Trophoblast cell (in vitro differentiated cells and primary cell): ENCODE measurements at regions not wholly inside any gene's neighbourhood (a gene's known extent, or its start where the extent isn't known, plus 50 kb on each side); places are given as distances from the start of the nearest gene placed in this dataset.

Experiments used
- DNase-seq, 2 donors: peaks; one replicate each; pipeline ENCODE4 v3.0.0-alpha.2; 2016
- H2AFZ ChIP-seq: 2 replicates; pipeline ENCODE4 v1.6.1; 2013; ENCODE audit warnings: low read length, moderate library complexity, mild to moderate bottlenecking; ENCODE audit not compliant: insufficient read depth, poor library complexity
- H2AK5ac ChIP-seq: 2 replicates; pipeline ENCODE4 v1.6.1; 2013; ENCODE audit warnings: mild to moderate bottlenecking, low read length
- H2BK120ac ChIP-seq: 2 replicates; pipeline ENCODE4 v1.6.1; 2013; ENCODE audit warnings: low read length, mild to moderate bottlenecking, moderate library complexity; ENCODE audit not compliant: insufficient read depth, poor library complexity
- H2BK12ac ChIP-seq: 2 replicates; pipeline ENCODE4 v1.6.1; 2013; ENCODE audit warnings: mild to moderate bottlenecking, low read length, moderate library complexity
- H2BK5ac ChIP-seq: 2 replicates; pipeline ENCODE4 v1.6.1; 2013; ENCODE audit warnings: low read length, low read depth, moderate library complexity, mild to moderate bottlenecking; ENCODE audit not compliant: poor library complexity
- H3K14ac ChIP-seq: 2 replicates; pipeline ENCODE4 v1.6.1; 2013; ENCODE audit warnings: mild to moderate bottlenecking, low read length
- H3K18ac ChIP-seq: 2 replicates; pipeline ENCODE4 v1.6.1; 2013; ENCODE audit warnings: mild to moderate bottlenecking, low read length
- H3K23ac ChIP-seq: 2 replicates; pipeline ENCODE4 v1.6.1; 2013; ENCODE audit warnings: low read length
- H3K27ac ChIP-seq: 2 replicates; pipeline ENCODE4 v1.5.1; 2013; ENCODE audit warnings: low read depth, mild to moderate bottlenecking, inconsistent platforms, low read length, moderate library complexity
- H3K27me3 ChIP-seq: 2 replicates; pipeline ENCODE4 v1.6.1; 2013; ENCODE audit warnings: inconsistent platforms, mild to moderate bottlenecking, low read length, moderate library complexity; ENCODE audit not compliant: insufficient read depth
- H3K36me3 ChIP-seq, 2 experiments: 1 replicate in 1 of 2; 2 replicates in 1 of 2; pipeline ENCODE4 v1.6.1; 2013; ENCODE audit warnings: low read length in 2 of 2, mild to moderate bottlenecking in 2 of 2, moderate library complexity in 1 of 2; ENCODE audit not compliant: insufficient read depth in 2 of 2, control insufficient read depth in 1 of 2
- H3K4ac ChIP-seq: 2 replicates; pipeline ENCODE4 v1.6.1; 2013; ENCODE audit warnings: low read depth, mild to moderate bottlenecking, low read length, moderate library complexity
- H3K4me1 ChIP-seq, 2 experiments: 1 replicate in 1 of 2; 2 replicates in 1 of 2; pipeline ENCODE4 v1.6.1; 2013; ENCODE audit warnings: low read length in 2 of 2, mild to moderate bottlenecking in 2 of 2, moderate library complexity in 1 of 2; ENCODE audit not compliant: insufficient read depth in 2 of 2, control insufficient read depth in 1 of 2
- H3K4me2 ChIP-seq: 2 replicates; pipeline ENCODE4 v1.6.1; 2013; ENCODE audit warnings: inconsistent platforms, mild to moderate bottlenecking, low read length, moderate library complexity
- H3K4me3 ChIP-seq: 2 replicates; pipeline ENCODE4 v1.5.1; 2013; ENCODE audit warnings: mild to moderate bottlenecking, low read depth, low read length, inconsistent platforms
- H3K79me1 ChIP-seq: one replicate; pipeline ENCODE4 v1.6.1; 2013; ENCODE audit warnings: low read length
- H3K79me2 ChIP-seq: 2 replicates; pipeline ENCODE4 v1.6.1; 2013; ENCODE audit warnings: low read length, mild to moderate bottlenecking; ENCODE audit not compliant: control insufficient read depth, insufficient read depth, poor library complexity
- H3K9ac ChIP-seq: 2 replicates; pipeline ENCODE4 v1.6.1; 2013; ENCODE audit warnings: mild to moderate bottlenecking, low read length
- H3K9me3 ChIP-seq: 2 replicates; pipeline ENCODE4 v1.6.1; 2013; ENCODE audit warnings: low read depth, mild to moderate bottlenecking, control low read depth, inconsistent platforms, low read length; ENCODE audit not compliant: insufficient read depth
- H4K12ac ChIP-seq: 2 replicates; pipeline ENCODE4 v1.6.1; 2013; ENCODE audit warnings: low read depth, mild to moderate bottlenecking, low read length, moderate library complexity
- H4K8ac ChIP-seq: 2 replicates; pipeline ENCODE4 v1.6.1; 2013; ENCODE audit warnings: low read depth, mild to moderate bottlenecking, low read length, moderate library complexity
- H4K91ac ChIP-seq: one replicate; pipeline ENCODE4 v1.6.1; 2013; ENCODE audit warnings: low read depth, mild to moderate bottlenecking, low read length, moderate library complexity
- WGBS: extraction: QIAGEN DNeasy Blood & Tissue Kit; methylation state at CpG from one replicate; pipeline ENCODE4 v1.1.7; 2013; ENCODE audit warnings: missing lambda C conversion rate; ENCODE audit not compliant: insufficient read length, insufficient coverage; ENCODE audit errors: extremely low coverage; 5-methylcytosine and 5-hydroxymethylcytosine counted together

- Histone ChIP-seq H2AK5ac (peak overlapping the region; percentile 89), H2AFZ (peak overlapping the region; percentile 21), H3K23ac (no peak overlapping the region), H3K27me3 (no peaks in the 10 kb centered on the region), H4K12ac (peak overlapping the region; percentile 1), H3K4me2 (no peak overlapping the region), H3K14ac (peak overlapping the region; percentile 79), H2BK12ac (peak overlapping the region; percentile 90), H4K8ac (peak overlapping the region; percentile 28), H3K27ac (peak overlapping the region; percentile 81), H3K4me3 (no peak overlapping the region), H3K4me1 (peaks cover 15 to 27% of the 10 kb centered on the region in 2 experiments), H3K18ac (peak overlapping the region; percentile 60), H3K36me3 (no peaks in the 10 kb centered on the region), H3K79me2 (peaks cover 9% of the 10 kb centered on the region), H3K79me1 (peaks cover 31% of the 10 kb centered on the region), H2BK120ac (peak overlapping the region; percentile 79), H3K9me3 (no peaks in the 10 kb centered on the region), H2BK5ac (peak overlapping the region; percentile 53), H3K4ac (peak overlapping the region; percentile 30), H3K9ac (no peak overlapping the region), H4K91ac (peak overlapping the region; percentile 92)
- no peak for DNase-seq
- WGBS, result no CpG with 5 or more reads among the region's 3 CpGs
Observed at GRCh38 chr10:78313636-78314035, 280.0 kb downstream of the RPS24 start.

DNA sequence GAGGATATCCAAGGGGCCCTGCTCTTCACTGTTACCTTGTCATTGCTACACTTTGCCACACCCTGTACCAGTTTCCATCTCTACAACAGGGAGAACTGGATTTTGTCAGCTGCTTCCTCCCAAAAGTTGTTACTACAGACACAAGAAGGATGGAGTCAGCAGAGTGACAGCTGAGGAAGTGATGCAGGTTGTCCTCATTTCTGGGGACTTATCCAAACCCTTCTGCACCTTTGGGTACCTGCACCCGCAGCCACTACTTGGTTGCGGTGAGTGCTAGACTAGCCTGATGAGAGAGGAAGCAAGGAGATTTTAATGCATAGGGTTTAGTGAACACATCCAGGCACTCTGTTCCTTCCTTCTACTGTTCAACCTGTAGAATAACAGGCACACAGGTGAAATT, 281.0 kb downstream of the RPS24 start:
- Histone ChIP-seq H3K36me3 (no peaks in the 10 kb centered on the region), H2BK12ac (peak overlapping the region; percentile 47), H2BK120ac (peak overlapping the region; percentile 45), H3K14ac (peak overlapping the region; percentile 19), H4K12ac (no peak overlapping the region), H2AFZ (no peak overlapping the region), H3K9ac (no peak overlapping the region), H3K79me2 (peaks cover 9% of the 10 kb centered on the region), H2AK5ac (peak overlapping the region; percentile 9), H3K4me3 (no peak overlapping the region), H2BK5ac (peak overlapping the region; percentile 14), H3K27ac (no peak overlapping the region), H3K23ac (no peak overlapping the region), H3K27me3 (no peaks in the 10 kb centered on the region), H4K8ac (no peak overlapping the region), H3K18ac (peak overlapping the region; percentile 20), H3K4me1 (peaks cover 19 to 32% of the 10 kb centered on the region in 2 experiments), H3K4me2 (no peak overlapping the region), H3K4ac (peak overlapping the region; percentile 24), H3K9me3 (no peaks in the 10 kb centered on the region), H3K79me1 (peaks cover 31% of the 10 kb centered on the region), H4K91ac (peak overlapping the region; percentile 92)
- no peak for DNase-seq
- WGBS, result no CpG with 5 or more reads among the region's 2 CpGs

DNA sequence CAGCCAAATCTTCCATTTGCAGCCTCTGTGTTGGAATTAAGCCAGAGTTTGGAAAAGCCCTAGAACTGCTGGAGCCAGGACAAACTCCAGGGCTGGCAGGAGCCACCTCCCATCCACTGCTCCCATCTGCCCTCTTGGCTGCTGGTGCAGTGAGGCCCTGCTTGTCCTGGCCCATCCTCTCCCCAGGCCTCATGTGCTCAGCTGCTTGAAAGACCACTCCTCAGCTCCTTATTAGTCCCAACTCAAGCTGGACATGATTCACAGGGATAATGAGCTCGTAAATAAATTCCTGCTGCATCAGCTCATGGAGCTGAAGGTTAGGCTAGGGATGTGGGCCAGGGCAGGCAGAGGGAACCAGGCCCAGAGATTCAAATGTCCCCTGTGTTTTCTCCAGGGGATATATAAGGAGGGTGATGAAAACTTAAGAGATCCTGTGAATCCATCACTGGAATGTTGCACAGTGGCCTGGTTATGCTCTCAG, 282.8 kb downstream of the RPS24 start:
- Histone ChIP-seq H3K27me3 (no peaks in the 10 kb centered on the region), H3K79me2 (peaks cover 6% of the 10 kb centered on the region), H3K36me3 (no peaks in the 10 kb centered on the region), H2BK12ac (peak overlapping the region; percentile 21), H3K14ac (peak overlapping the region; percentile 36), H3K4me3 (no peak overlapping the region), H2BK5ac (peak overlapping the region; percentile 45), H3K4ac (no peak overlapping the region), H2AK5ac (peak overlapping the region; percentile 31), H3K9ac (no peak overlapping the region), H4K91ac (peak overlapping the region; percentile 78), H4K8ac (peak overlapping the region; percentile 48), H3K23ac (no peak overlapping the region), H2BK120ac (peak overlapping the region; percentile 44), H3K4me2 (no peak overlapping the region), H3K9me3 (no peaks in the 10 kb centered on the region), H2AFZ (no peak overlapping the region), H4K12ac (no peak overlapping the region), H3K79me1 (peaks cover 26% of the 10 kb centered on the region), H3K27ac (peak overlapping the region; percentile 71), H3K4me1 (peaks cover 19 to 30% of the 10 kb centered on the region in 2 experiments), H3K18ac (peak overlapping the region; percentile 55)
- no CpG with 5 or more reads among the region's 1 CpG for WGBS
- DNase-seq, result no peak

DNA sequence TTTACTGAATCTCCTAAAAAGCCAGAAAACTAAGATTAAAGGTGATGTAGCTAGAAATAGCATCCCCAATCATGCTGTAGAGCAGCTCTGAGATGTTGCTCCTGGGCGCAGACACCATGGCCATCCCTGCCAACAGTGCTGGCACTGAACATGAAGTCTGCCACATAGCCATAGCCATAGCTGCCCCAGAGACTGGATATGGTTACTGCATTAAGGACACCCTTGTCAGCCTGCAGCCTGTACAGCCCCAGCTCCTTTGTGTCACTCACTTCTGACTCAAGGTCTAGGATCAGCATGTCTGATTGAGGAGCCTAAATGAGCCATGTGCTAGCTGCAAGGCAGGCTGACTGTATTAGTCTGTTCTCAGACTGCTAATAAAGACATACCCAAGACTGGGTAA, 284.6 kb downstream of the RPS24 start:
- peak overlapping the region; percentile 10 for H2BK120ac ChIP-seq
- H3K4me1 ChIP-seq, result peaks cover 16 to 25% of the 10 kb centered on the region in 2 experiments
- H3K36me3 ChIP-seq, result no peaks in the 10 kb centered on the region
- H3K14ac ChIP-seq, result peak overlapping the region; percentile 11
- H3K27ac ChIP-seq, result no peak overlapping the region
- no peak for DNase-seq
- H4K8ac ChIP-seq, result no peak overlapping the region
- H4K12ac ChIP-seq, result no peak overlapping the region
- peaks cover 19% of the 10 kb centered on the region for H3K79me1 ChIP-seq
- peak overlapping the region; percentile 41 for H4K91ac ChIP-seq
- peaks cover 3% of the 10 kb centered on the region for H3K79me2 ChIP-seq
- no peaks in the 10 kb centered on the region for H3K27me3 ChIP-seq
- no peak overlapping the region for H3K9ac ChIP-seq
- H3K4me2 ChIP-seq, result no peak overlapping the region
- H2AFZ ChIP-seq, result no peak overlapping the region
- H2BK12ac ChIP-seq, result peak overlapping the region; percentile 44
- no CpG with 5 or more reads among the region's 1 CpG for WGBS
- H3K4me3 ChIP-seq, result no peak overlapping the region
- no peak overlapping the region for H2BK5ac ChIP-seq
- no peak overlapping the region for H3K23ac ChIP-seq
- H2AK5ac ChIP-seq, result peak overlapping the region; percentile 11
- no peak overlapping the region for H3K18ac ChIP-seq
- H3K4ac ChIP-seq, result no peak overlapping the region
- H3K9me3 ChIP-seq, result no peaks in the 10 kb centered on the region
